ENCODE measurements at regions not wholly inside any gene's neighbourhood (a gene's known extent, or its start where the extent isn't known, plus 50 kb on each side); places are given as distances from the start of the nearest gene placed in this dataset.

GRCh38 chr6:138560130-138560860, 61.0 kb upstream of the NHSL1 start:
- Histone ChIP-seq H3K36me3 (no peaks in the 10 kb centered on the region), H3K27me3 (no peaks in the 10 kb centered on the region), H3K4me3 (no peak overlapping the region), H3K4me1 (no peaks in the 10 kb centered on the region), H3K27ac (no peak overlapping the region), H3K9me3 (no peaks in the 10 kb centered on the region)
- DNase-seq = no peak
- TF ChIP-seq CTCF (IDR thresholded peaks at IDR 0.05) = no peak
- TF ChIP-seq POLR2A (IDR thresholded peaks at IDR 0.05) = no peak

- Histone ChIP-seq H3K4me3 (no peak overlapping the region), H3K27ac (no peak overlapping the region), H3K9me3 (no peaks in the 10 kb centered on the region), H3K27me3 (no peaks in the 10 kb centered on the region), H3K36me3 (no peaks in the 10 kb centered on the region), H3K4me1 (no peaks in the 10 kb centered on the region)
- no peak for TF ChIP-seq POLR2A (IDR thresholded peaks at IDR 0.05)
- no peak for TF ChIP-seq CTCF (IDR thresholded peaks at IDR 0.05)
- no peak for DNase-seq
Measured at GRCh38 chr6:138562691-138563090, 63.4 kb upstream of the NHSL1 start.

- no peak for DNase-seq
- TF ChIP-seq CTCF (IDR thresholded peaks at IDR 0.05) = no peak
- no peak for TF ChIP-seq POLR2A (IDR thresholded peaks at IDR 0.05)
- no peak overlapping the region for H3K27ac ChIP-seq
- H3K4me1 ChIP-seq = no peaks in the 10 kb centered on the region
- H3K27me3 ChIP-seq = no peaks in the 10 kb centered on the region
- H3K4me3 ChIP-seq = no peak overlapping the region
- H3K9me3 ChIP-seq = no peaks in the 10 kb centered on the region
- no peaks in the 10 kb centered on the region for H3K36me3 ChIP-seq
Measured at GRCh38 chr6:138563231-138563630, 63.9 kb upstream of the NHSL1 start.

GRCh38 chr6:138563650-138564049, 64.4 kb upstream of the NHSL1 start:
- no peaks in the 10 kb centered on the region for H3K4me1 ChIP-seq
- H3K36me3 ChIP-seq = no peaks in the 10 kb centered on the region
- H3K4me3 ChIP-seq = no peak overlapping the region
- H3K9me3 ChIP-seq = no peaks in the 10 kb centered on the region
- no peaks in the 10 kb centered on the region for H3K27me3 ChIP-seq
- no peak overlapping the region for H3K27ac ChIP-seq
- no peak for TF ChIP-seq CTCF (IDR thresholded peaks at IDR 0.05)
- no peak for TF ChIP-seq POLR2A (IDR thresholded peaks at IDR 0.05)
- DNase-seq = no peak

- Histone ChIP-seq H3K4me1 (no peaks in the 10 kb centered on the region), H3K9me3 (no peaks in the 10 kb centered on the region), H3K27me3 (no peaks in the 10 kb centered on the region), H3K4me3 (no peak overlapping the region), H3K27ac (no peak overlapping the region), H3K36me3 (no peaks in the 10 kb centered on the region)
- TF ChIP-seq POLR2A (IDR thresholded peaks at IDR 0.05) (no peak), CTCF (IDR thresholded peaks at IDR 0.05) (no peak)
- DNase-seq = no peak
Measured at GRCh38 chr6:138564170-138564721, 65.0 kb upstream of the NHSL1 start.
